GM18508 (cell line): ENCODE measurements at regions not wholly inside any gene's neighbourhood (a gene's known extent, or its start where the extent isn't known, plus 50 kb on each side); places are given as distances from the start of the nearest gene placed in this dataset.

Experiments
- ATAC-seq: cut with Tn5 transposase; IDR thresholded peaks from one replicate; pipeline ENCODE4 v1.9.1; 2021; ENCODE audit warnings: moderate number of reproducible peaks; ENCODE audit not compliant: insufficient read depth, unreplicated experiment

- no peak for ATAC-seq
Observed at GRCh38 chr7:51679358-51679757, 362.7 kb upstream of the COBL start.

- no peak for ATAC-seq
Observed at GRCh38 chr7:51666751-51667150, 350.1 kb upstream of the COBL start.

- no peak for ATAC-seq
Observed at GRCh38 chr7:51666266-51666665, 349.7 kb upstream of the COBL start.

- ATAC-seq, result no peak
Observed at GRCh38 chr7:51665045-51665780, 348.6 kb upstream of the COBL start.

GRCh38 chr7:51660516-51660915, 343.9 kb upstream of the COBL start:
- no peak for ATAC-seq

- ATAC-seq, result no peak
Observed at GRCh38 chr7:51658684-51659083, 342.1 kb upstream of the COBL start.

GRCh38 chr7:51647931-51648351, 331.3 kb upstream of the COBL start:
- ATAC-seq, result no peak

GRCh38 chr7:51647486-51647885, 330.9 kb upstream of the COBL start:
- no peak for ATAC-seq

GRCh38 chr7:51645702-51646298, 329.2 kb upstream of the COBL start:
- no peak for ATAC-seq

GRCh38 chr7:51645255-51645654, 328.6 kb upstream of the COBL start:
- no peak for ATAC-seq

- no peak for ATAC-seq
Observed at GRCh38 chr7:51644216-51644615, 327.6 kb upstream of the COBL start.

- no peak for ATAC-seq
Observed at GRCh38 chr7:51640841-51641240, 324.2 kb upstream of the COBL start.

GRCh38 chr7:51639661-51640334, 323.2 kb upstream of the COBL start:
- no peak for ATAC-seq

GRCh38 chr7:51636503-51636902, 319.9 kb upstream of the COBL start:
- no peak for ATAC-seq

GRCh38 chr7:51635775-51636174, 319.2 kb upstream of the COBL start:
- ATAC-seq, result no peak

GRCh38 chr7:51634538-51634937, 317.9 kb upstream of the COBL start:
- no peak for ATAC-seq

GRCh38 chr7:51634025-51634424, 317.4 kb upstream of the COBL start:
- no peak for ATAC-seq

GRCh38 chr7:51633596-51633995, 317.0 kb upstream of the COBL start:
- no peak for ATAC-seq

GRCh38 chr7:51633006-51633405, 316.4 kb upstream of the COBL start:
- ATAC-seq, result no peak

GRCh38 chr7:51630933-51631332, 314.3 kb upstream of the COBL start:
- ATAC-seq, result no peak

- no peak for ATAC-seq
Observed at GRCh38 chr7:51629206-51629605, 312.6 kb upstream of the COBL start.

- no peak for ATAC-seq
Observed at GRCh38 chr7:51621956-51622355, 305.3 kb upstream of the COBL start.
